Omental fat pad (tissue), 3 donors: ENCODE measurements at regions not wholly inside any gene's neighbourhood (a gene's known extent, or its start where the extent isn't known, plus 50 kb on each side); places are given as distances from the start of the nearest gene placed in this dataset.

Source experiments
- ATAC-seq: fragments of 150-250 bp; one replicate; pipeline ENCODE4 v1.9.1; 2016; ENCODE audit warnings: mild to moderate bottlenecking, moderate library complexity; ENCODE audit not compliant: low FRiP score
- DNase-seq: peaks from one replicate; pipeline ENCODE4 v3.0.0-alpha.2; 2019; ENCODE audit warnings: low spot score
- TF ChIP-seq, protein P1 (sequence below), 3 donors: fragments of 450-650 bp; IDR thresholded peaks; one replicate each; pipeline ENCODE4 v1.5.1; 2016 to 2017; ENCODE audit warnings: antibody characterized with exemption in 3 of 3, mild to moderate bottlenecking in 3 of 3, moderate library complexity in 2 of 3

DNA sequence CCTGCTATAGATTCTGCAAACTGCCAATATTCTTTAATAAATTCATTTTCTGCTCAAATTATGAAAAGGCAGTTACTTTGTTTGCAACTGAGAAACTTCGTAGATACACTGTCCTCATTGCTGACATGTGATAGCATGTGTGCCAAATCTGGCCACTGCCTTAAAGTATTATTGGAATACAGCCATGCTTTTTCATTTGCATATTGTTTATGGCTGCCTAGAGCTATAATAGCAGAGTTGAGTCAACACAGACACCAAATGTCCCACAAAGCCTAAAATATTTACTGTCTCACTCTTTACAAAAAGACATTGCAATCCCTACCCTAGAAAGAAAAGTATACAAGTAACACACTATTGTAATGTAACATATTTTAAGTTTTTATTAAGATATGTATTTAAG lies 647.4 kb downstream of the XPNPEP1 start:
- TF ChIP-seq, protein P1, sequence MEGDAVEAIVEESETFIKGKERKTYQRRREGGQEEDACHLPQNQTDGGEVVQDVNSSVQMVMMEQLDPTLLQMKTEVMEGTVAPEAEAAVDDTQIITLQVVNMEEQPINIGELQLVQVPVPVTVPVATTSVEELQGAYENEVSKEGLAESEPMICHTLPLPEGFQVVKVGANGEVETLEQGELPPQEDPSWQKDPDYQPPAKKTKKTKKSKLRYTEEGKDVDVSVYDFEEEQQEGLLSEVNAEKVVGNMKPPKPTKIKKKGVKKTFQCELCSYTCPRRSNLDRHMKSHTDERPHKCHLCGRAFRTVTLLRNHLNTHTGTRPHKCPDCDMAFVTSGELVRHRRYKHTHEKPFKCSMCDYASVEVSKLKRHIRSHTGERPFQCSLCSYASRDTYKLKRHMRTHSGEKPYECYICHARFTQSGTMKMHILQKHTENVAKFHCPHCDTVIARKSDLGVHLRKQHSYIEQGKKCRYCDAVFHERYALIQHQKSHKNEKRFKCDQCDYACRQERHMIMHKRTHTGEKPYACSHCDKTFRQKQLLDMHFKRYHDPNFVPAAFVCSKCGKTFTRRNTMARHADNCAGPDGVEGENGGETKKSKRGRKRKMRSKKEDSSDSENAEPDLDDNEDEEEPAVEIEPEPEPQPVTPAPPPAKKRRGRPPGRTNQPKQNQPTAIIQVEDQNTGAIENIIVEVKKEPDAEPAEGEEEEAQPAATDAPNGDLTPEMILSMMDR (IDR thresholded peaks at IDR 0.05), result no peak
- ATAC-seq (no peak), DNase-seq (no peak)

DNA sequence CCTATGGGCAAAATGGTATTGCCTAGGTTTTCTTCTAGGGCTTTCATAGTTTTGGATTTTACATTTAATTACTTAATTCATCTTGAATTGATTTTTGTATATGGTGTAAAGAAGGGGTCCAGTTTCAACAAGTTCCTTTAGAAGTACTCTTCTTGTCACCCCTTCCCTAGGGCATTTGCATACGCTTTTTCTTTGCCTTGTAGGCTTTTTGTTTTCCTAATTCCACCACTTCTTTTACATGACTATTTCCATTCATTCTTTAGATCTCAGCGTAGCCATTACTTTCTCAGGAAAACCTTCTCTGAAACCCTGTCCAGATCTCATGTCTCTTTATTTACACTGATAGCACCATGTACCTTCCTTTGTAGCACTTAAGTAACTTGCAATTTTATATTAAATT lies 648.6 kb downstream of the XPNPEP1 start:
- TF ChIP-seq, protein P1 (IDR thresholded peaks at IDR 0.05), result no peak
- DNase-seq (no peak), ATAC-seq (no peak)

DNA sequence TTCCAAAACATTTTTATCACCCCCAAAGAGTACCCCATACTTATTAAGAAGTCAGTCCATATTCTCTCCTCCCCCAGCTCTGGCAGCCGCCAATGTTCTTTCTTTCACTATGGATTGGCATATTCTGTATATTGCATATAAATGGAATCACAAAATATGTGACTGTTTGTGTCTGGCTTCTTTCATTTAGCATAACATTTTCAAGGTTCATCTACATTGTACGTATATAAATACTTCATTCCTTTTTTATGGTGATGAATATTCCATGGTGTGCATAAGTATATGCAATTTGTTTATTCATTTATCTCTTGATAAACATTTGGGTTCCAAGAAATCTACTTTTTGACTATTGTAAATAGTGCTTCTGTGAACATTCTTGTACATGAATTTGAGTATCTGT lies 653.1 kb downstream of the XPNPEP1 start:
- ATAC-seq (no peak), DNase-seq (no peak)
- TF ChIP-seq, protein P1 (IDR thresholded peaks at IDR 0.05), result no peak

DNA sequence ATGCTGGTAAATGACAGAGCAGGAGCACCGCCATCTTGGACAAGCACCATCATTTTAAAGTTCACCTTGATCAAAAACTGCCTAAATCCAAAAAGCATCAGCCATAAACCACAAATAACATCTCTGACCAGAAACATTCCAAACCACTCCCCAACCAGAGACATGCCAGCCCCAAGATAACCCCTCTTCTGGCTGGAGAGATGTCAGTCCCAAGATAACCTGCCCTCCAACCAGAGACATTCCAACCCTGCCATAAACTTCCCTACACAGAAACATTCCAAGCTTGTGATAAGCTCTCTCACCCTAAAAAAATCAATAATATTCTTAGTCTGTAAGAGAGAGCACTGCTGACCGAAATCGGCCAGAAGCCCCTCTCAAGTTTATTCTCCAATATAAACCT lies 659.3 kb downstream of the XPNPEP1 start:
- ATAC-seq (no peak), DNase-seq (no peak)
- TF ChIP-seq, protein P1 (IDR thresholded peaks at IDR 0.05), result no peak

DNA sequence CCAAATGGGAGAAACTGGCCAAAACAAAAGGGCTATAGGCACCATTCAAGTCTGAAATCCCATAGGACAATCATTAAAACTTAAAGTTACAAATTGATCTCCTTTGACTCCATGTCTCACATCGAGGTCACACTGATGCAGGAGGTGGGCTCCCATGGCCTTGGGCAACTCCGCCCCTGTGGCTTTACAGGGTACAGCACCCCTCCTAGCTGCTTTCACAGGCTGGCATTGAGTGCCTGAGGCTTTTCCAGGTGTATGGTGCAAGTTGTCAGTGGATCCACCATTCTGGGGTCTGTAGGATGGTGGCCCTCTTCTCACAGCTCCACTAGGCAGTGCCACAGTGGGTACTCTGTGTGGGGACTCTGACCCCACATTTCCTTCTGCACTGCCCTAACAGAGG lies 662.1 kb downstream of the XPNPEP1 start:
- ATAC-seq (no peak), DNase-seq (no peak)
- TF ChIP-seq, protein P1 (IDR thresholded peaks at IDR 0.05), result no peak

DNA sequence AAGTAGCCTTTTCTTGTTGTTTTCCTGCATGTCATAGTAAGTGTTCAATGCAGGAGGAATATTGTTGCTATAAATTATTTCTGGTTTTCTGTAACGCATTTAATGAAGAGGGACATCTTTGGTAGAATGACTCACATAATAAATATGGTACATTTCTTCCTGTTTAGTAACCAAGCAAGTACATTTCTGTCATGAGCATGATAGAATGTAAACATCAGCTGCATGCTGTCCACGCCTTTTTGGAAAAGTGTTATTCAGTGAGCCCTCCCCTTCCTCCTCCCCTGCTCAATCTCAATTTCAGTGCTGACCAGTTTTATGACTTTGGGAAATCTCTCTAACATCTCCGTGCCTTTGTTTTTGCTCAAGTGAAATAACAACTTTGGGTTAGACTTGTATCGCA lies 664.0 kb downstream of the XPNPEP1 start:
- no peak for ATAC-seq
- DNase-seq, result no peak
- TF ChIP-seq, protein P1 (IDR thresholded peaks at IDR 0.05), result no peak

DNA sequence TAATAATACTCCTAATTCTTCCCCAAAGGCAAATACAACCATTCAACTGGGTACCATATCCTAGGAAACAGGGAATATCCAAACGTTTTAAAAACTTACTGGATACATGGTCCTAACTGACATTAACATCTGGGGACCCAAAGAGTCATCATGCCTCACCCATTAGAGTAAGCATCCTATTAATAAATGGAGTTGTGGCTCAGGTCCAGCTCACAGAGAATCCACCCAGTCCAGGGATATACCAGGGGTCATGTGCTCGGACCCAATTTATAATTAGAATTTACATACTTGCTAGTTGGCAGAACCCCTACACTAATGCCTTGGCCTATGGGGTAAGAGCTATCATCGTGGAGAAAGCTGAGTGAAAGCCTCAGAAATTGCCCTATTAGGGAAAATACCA lies 670.0 kb downstream of the XPNPEP1 start:
- TF ChIP-seq, protein P1 (IDR thresholded peaks at IDR 0.05), result no peak
- DNase-seq, result no peak
- no peak for ATAC-seq
